ENCODE measurements at regions not wholly inside any gene's neighbourhood (a gene's known extent, or its start where the extent isn't known, plus 50 kb on each side); places are given as distances from the start of the nearest gene placed in this dataset.
"Not testable (repeated sequence)": the region's sequence is repeated elsewhere in the genome, so short reads cannot be mapped to it uniquely, and the experiment has no call there.

- Histone ChIP-seq H3K27ac (ENCODE audit: insufficient read depth, low read depth, low read length, poor library complexity, severe bottlenecking) (no peak overlapping the region), H3K4me3 (ENCODE audit: insufficient read depth, low read depth, low read length) (no peak overlapping the region), H3K27me3 (ENCODE audit: control insufficient read depth, insufficient read depth, low read length, poor library complexity, severe bottlenecking) (no peaks in the 10 kb centered on the region), H3K4me1 (ENCODE audit: control insufficient read depth, insufficient read depth, low read length) (no peaks in the 10 kb centered on the region), H3K36me3 (ENCODE audit: control insufficient read depth, insufficient read depth, low read length) (no peaks in the 10 kb centered on the region), H3K9me3 (ENCODE audit: control insufficient read depth, low read length) (no peaks in the 10 kb centered on the region)
- 89 to 92% methylated on average over 1 of the region's 1 CpG for WGBS, 2 experiments
These were observed 201.7 kb downstream of the PTH2R start for GRCh38 chr2:208608122-208608835.

- no peak overlapping the region for H3K4me3 ChIP-seq (ENCODE audit: insufficient read depth, low read depth, low read length)
- no peaks in the 10 kb centered on the region for H3K36me3 ChIP-seq (ENCODE audit: control insufficient read depth, insufficient read depth, low read length)
- H3K27me3 ChIP-seq (ENCODE audit: control insufficient read depth, insufficient read depth, low read length, poor library complexity, severe bottlenecking): no peaks in the 10 kb centered on the region
- H3K4me1 ChIP-seq (ENCODE audit: control insufficient read depth, insufficient read depth, low read length): no peaks in the 10 kb centered on the region
- H3K27ac ChIP-seq (ENCODE audit: insufficient read depth, low read depth, low read length, poor library complexity, severe bottlenecking): no peak overlapping the region
- no peaks in the 10 kb centered on the region for H3K9me3 ChIP-seq (ENCODE audit: control insufficient read depth, low read length)
- WGBS, 2 experiments: 80 to 83% methylated on average over 1 of the region's 2 CpGs
These were observed 202.7 kb downstream of the PTH2R start for GRCh38 chr2:208609166-208609804.

- not testable (repeated sequence) for H3K4me3 ChIP-seq (ENCODE audit: insufficient read depth, low read depth, low read length); H3K27me3 ChIP-seq (ENCODE audit: control insufficient read depth, insufficient read depth, low read length, poor library complexity, severe bottlenecking); H3K9me3 ChIP-seq (ENCODE audit: control insufficient read depth, low read length); H3K36me3 ChIP-seq (ENCODE audit: control insufficient read depth, insufficient read depth, low read length); H3K27ac ChIP-seq (ENCODE audit: insufficient read depth, low read depth, low read length, poor library complexity, severe bottlenecking); H3K4me1 ChIP-seq (ENCODE audit: control insufficient read depth, insufficient read depth, low read length)
- 91 to 94% methylated on average over 1 of the region's 1 CpG for WGBS, 2 experiments
These were observed 209.1 kb downstream of the PTH2R start for GRCh38 chr2:208615675-208616074.

DNA sequence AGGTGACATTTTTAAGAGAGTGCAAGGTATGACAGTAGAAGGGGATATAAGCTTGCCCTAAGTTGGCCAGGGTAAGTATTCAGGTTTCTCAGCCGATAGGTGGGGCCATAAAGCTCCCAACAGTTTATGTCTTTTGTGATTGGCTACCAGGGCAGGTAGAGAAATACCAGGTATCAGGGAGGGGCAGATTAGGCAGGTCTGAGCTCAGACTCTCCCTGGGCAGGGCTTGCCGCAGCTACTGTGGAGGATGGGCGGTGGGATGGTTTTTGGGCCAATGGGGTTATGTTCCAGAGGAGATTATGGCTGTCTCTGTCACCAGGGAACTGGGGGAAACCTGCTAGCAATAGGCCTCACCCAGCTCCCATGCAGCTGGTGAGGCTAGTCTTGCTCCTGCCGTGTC, 211.6 kb downstream of the PTH2R start:
- H3K4me1 ChIP-seq (ENCODE audit: control insufficient read depth, insufficient read depth, low read length): no peaks in the 10 kb centered on the region
- 87 to 96% methylated on average over 4 of the region's 4 CpGs for WGBS, 2 experiments
- no peaks in the 10 kb centered on the region for H3K27me3 ChIP-seq (ENCODE audit: control insufficient read depth, insufficient read depth, low read length, poor library complexity, severe bottlenecking)
- no peak overlapping the region for H3K4me3 ChIP-seq (ENCODE audit: insufficient read depth, low read depth, low read length)
- no peaks in the 10 kb centered on the region for H3K36me3 ChIP-seq (ENCODE audit: control insufficient read depth, insufficient read depth, low read length)
- no peak overlapping the region for H3K27ac ChIP-seq (ENCODE audit: insufficient read depth, low read depth, low read length, poor library complexity, severe bottlenecking)
- no peaks in the 10 kb centered on the region for H3K9me3 ChIP-seq (ENCODE audit: control insufficient read depth, low read length)

GRCh38 chr2:208619993-208620392, 213.4 kb downstream of the PTH2R start:
- H3K27me3 ChIP-seq (ENCODE audit: control insufficient read depth, insufficient read depth, low read length, poor library complexity, severe bottlenecking): no peaks in the 10 kb centered on the region
- no peak overlapping the region for H3K27ac ChIP-seq (ENCODE audit: insufficient read depth, low read depth, low read length, poor library complexity, severe bottlenecking)
- 83 to 93% methylated on average over 1 of the region's 1 CpG for WGBS, 2 experiments
- H3K4me1 ChIP-seq (ENCODE audit: control insufficient read depth, insufficient read depth, low read length): no peaks in the 10 kb centered on the region
- no peaks in the 10 kb centered on the region for H3K9me3 ChIP-seq (ENCODE audit: control insufficient read depth, low read length)
- no peak overlapping the region for H3K4me3 ChIP-seq (ENCODE audit: insufficient read depth, low read depth, low read length)
- H3K36me3 ChIP-seq (ENCODE audit: control insufficient read depth, insufficient read depth, low read length): no peaks in the 10 kb centered on the region

- Histone ChIP-seq H3K27ac (ENCODE audit: insufficient read depth, low read depth, low read length, poor library complexity, severe bottlenecking) (no peak overlapping the region), H3K36me3 (ENCODE audit: control insufficient read depth, insufficient read depth, low read length) (no peaks in the 10 kb centered on the region), H3K9me3 (ENCODE audit: control insufficient read depth, low read length) (no peaks in the 10 kb centered on the region), H3K27me3 (ENCODE audit: control insufficient read depth, insufficient read depth, low read length, poor library complexity, severe bottlenecking) (no peaks in the 10 kb centered on the region), H3K4me1 (ENCODE audit: control insufficient read depth, insufficient read depth, low read length) (no peaks in the 10 kb centered on the region), H3K4me3 (ENCODE audit: insufficient read depth, low read depth, low read length) (no peak overlapping the region)
- 100% methylated on average over 1 of the region's 1 CpG; no CpG with 5 or more reads in 1 of the 2 experiments for WGBS, 2 experiments
These were observed 213.9 kb downstream of the PTH2R start for GRCh38 chr2:208620487-208620978.

DNA sequence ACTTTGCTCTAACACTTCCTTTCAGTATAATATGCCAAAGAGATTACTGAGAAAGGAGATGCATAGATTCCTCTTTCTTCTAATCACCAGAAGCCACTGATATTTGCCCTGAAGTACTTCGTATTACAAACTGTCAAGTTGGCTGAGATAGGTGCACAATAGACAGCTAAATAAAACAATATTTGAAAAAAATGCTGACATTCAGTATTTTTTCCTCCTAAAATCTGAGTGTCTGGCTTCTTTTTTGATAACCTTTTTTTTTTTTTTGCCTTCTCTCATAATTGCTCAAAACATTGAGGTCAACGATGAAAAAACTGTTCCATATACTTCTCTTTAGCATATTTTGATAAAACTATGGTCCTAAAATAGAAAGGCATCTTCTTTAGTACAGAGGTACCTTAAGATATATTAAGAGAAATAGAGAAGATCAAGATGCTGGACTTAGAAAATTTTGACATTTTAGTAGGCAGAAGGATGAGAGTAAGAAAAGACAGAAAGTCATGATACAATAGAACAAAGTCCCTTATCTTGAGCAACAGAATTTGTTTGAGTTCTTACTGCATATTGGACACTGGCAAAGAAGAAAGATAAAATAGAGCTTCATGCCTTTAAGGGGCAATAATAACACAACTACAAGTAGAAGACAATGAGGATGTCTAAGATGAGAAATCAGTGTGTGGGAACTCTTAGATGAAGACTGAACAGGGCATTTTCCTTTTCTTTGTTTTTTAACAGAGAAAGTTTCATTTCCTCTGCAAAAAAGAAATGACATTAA, 220.7 kb downstream of the PTH2R start:
- Histone ChIP-seq H3K4me1 (ENCODE audit: control insufficient read depth, insufficient read depth, low read length) (peaks cover 5% of the 10 kb centered on the region), H3K27me3 (ENCODE audit: control insufficient read depth, insufficient read depth, low read length, poor library complexity, severe bottlenecking) (no peaks in the 10 kb centered on the region), H3K9me3 (ENCODE audit: control insufficient read depth, low read length) (no peaks in the 10 kb centered on the region), H3K36me3 (ENCODE audit: control insufficient read depth, insufficient read depth, low read length) (no peaks in the 10 kb centered on the region), H3K4me3 (ENCODE audit: insufficient read depth, low read depth, low read length) (no peak overlapping the region), H3K27ac (ENCODE audit: insufficient read depth, low read depth, low read length, poor library complexity, severe bottlenecking) (no peak overlapping the region)
- 86 to 100% methylated on average over 1 of the region's 2 CpGs for WGBS, 2 experiments

GRCh38 chr2:208627916-208628315, 221.3 kb downstream of the PTH2R start:
- H3K27ac ChIP-seq (ENCODE audit: insufficient read depth, low read depth, low read length, poor library complexity, severe bottlenecking): no peak overlapping the region
- H3K9me3 ChIP-seq (ENCODE audit: control insufficient read depth, low read length): no peaks in the 10 kb centered on the region
- WGBS, 2 experiments: 86 to 97% methylated on average over 2 of the region's 2 CpGs
- peaks cover 5% of the 10 kb centered on the region for H3K4me1 ChIP-seq (ENCODE audit: control insufficient read depth, insufficient read depth, low read length)
- H3K36me3 ChIP-seq (ENCODE audit: control insufficient read depth, insufficient read depth, low read length): no peaks in the 10 kb centered on the region
- H3K27me3 ChIP-seq (ENCODE audit: control insufficient read depth, insufficient read depth, low read length, poor library complexity, severe bottlenecking): no peaks in the 10 kb centered on the region
- H3K4me3 ChIP-seq (ENCODE audit: insufficient read depth, low read depth, low read length): no peak overlapping the region

DNA sequence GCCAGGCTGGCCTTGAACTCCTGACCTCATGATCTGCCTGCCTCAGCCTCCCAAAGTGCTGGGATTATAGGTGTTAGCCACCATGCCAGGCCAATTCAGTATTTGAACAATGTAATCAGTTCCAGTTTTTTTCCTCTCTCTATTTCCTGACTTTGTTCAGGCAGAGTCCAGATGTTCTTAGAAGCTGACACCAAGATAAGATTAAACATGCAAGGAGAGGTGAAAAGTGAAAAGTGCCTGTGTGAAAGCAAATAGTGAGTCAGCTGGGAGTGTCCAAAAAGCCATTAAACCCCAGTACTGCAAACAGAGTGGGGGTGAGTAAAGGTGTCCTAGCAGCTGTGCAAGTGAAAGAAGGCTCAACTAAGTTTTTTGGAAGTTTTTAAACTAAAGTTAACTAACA, 231.5 kb downstream of the PTH2R start:
- Histone ChIP-seq H3K4me3 (ENCODE audit: insufficient read depth, low read depth, low read length) (no peak overlapping the region), H3K9me3 (ENCODE audit: control insufficient read depth, low read length) (no peaks in the 10 kb centered on the region), H3K4me1 (ENCODE audit: control insufficient read depth, insufficient read depth, low read length) (no peaks in the 10 kb centered on the region), H3K27ac (ENCODE audit: insufficient read depth, low read depth, low read length, poor library complexity, severe bottlenecking) (no peak overlapping the region), H3K27me3 (ENCODE audit: control insufficient read depth, insufficient read depth, low read length, poor library complexity, severe bottlenecking) (no peaks in the 10 kb centered on the region), H3K36me3 (ENCODE audit: control insufficient read depth, insufficient read depth, low read length) (no peaks in the 10 kb centered on the region)

GRCh38 chr2:208642125-208642779, 235.7 kb downstream of the PTH2R start:
- Histone ChIP-seq H3K27me3 (ENCODE audit: control insufficient read depth, insufficient read depth, low read length, poor library complexity, severe bottlenecking) (no peaks in the 10 kb centered on the region), H3K4me1 (ENCODE audit: control insufficient read depth, insufficient read depth, low read length) (no peaks in the 10 kb centered on the region), H3K9me3 (ENCODE audit: control insufficient read depth, low read length) (no peaks in the 10 kb centered on the region), H3K27ac (ENCODE audit: insufficient read depth, low read depth, low read length, poor library complexity, severe bottlenecking) (no peak overlapping the region), H3K4me3 (ENCODE audit: insufficient read depth, low read depth, low read length) (no peak overlapping the region), H3K36me3 (ENCODE audit: control insufficient read depth, insufficient read depth, low read length) (no peaks in the 10 kb centered on the region)
- 59 to 65% methylated on average over 2 of the region's 2 CpGs for WGBS, 2 experiments
